NCI-H146 treated with DMSO at 0.1 percent for 48 hours (cell line): ENCODE measurements at regions not wholly inside any gene's neighbourhood (a gene's known extent, or its start where the extent isn't known, plus 50 kb on each side); places are given as distances from the start of the nearest gene placed in this dataset.
A peak's percentile ranks its signal among the peaks of the same experiment; 100 is the strongest.

Experiments used
- DNase-seq: peaks from one replicate; lab custom pipeline; 2025; ENCODE audit not compliant: unreplicated experiment; lab: John Stamatoyannopoulos, UW

DNA sequence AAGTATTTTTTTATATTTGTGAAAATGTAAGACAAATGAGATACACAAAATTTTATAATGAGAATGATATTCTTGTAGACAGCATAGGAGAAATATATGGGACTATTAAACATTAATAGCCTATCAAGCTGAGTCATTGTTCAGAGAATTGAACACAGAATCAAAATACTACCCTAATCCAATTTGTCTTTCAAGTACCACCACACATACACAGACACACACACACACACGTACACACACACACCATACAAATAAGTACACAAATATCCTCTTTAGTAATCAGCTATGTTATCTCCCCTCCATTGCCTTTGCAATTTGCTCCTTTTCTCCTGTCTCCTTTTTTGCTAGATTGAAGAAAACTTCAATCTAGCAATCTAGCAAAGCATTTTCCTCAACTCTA lies 499.3 kb downstream of the FOXG1 start:
- DNase-seq, result no peak

DNA sequence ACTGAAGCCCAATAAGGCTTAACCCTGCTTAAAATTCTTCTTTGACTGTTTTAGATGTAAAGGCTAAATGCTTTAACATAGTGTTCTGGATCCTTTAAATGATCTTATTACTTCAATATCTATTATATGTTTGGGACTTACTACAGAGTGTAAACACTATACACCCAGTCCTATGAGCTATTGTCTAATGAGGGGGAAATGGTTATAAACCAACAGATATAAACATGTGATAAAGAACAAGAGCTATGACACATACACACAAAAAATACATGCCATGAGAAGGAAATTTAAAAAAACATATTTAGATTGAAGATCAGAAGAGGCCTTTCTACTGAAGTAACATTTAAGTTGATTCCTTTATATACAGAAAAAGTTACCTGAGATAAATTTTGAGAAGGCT lies 505.1 kb downstream of the FOXG1 start:
- no peak for DNase-seq

DNA sequence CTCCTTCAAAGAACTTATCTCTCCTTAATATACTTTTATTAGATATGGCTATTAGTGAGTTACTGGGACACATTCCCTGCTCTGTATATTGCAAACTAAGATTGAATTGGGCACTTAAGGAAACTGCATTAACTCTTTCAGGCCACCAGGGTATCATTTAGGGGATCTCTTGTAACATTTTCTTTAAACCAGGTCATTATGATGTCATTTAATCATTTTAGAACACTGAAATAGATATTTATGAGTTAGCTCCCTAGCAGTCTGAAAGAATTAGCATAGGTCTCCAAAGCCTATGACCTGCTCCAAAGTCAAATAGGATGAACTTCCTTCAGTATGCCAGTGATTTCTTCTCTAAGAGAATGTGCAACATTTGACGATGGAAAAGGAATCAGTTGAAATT lies 506.9 kb downstream of the FOXG1 start:
- DNase-seq, result no peak

DNA sequence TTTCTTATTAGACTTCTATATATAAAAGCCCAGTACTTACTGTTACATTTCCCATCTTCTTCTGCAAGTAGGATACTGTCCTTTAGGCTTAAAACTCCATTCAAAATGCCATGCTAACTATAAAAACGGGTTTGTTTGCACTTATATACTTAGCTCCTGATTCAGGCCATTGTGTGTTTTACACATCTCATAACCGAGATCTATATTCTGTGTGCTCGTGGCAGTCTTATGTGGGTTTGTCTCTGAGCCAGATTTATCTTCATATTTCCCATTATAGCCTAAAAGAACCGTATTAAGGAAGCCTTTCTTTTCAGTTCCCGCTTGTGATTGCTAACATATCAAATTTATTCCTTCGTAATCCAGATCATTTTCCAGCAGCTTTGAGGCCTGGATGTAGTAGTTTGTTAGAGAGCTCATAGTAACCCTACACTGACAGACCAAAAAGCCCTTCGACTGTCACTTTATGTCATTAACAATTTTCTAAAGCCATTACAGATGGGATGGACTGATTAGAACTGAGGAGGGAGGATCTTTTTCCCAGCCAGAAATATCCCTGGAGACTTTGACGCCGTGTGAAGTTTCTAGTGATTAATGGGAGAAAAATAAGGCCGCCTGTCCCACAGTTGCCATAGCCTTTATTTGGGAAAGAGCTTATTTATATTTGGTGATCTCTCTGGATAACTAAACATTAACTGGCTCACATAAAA lies 508.5 kb downstream of the FOXG1 start:
- DNase-seq, result peak; percentile 73

DNA sequence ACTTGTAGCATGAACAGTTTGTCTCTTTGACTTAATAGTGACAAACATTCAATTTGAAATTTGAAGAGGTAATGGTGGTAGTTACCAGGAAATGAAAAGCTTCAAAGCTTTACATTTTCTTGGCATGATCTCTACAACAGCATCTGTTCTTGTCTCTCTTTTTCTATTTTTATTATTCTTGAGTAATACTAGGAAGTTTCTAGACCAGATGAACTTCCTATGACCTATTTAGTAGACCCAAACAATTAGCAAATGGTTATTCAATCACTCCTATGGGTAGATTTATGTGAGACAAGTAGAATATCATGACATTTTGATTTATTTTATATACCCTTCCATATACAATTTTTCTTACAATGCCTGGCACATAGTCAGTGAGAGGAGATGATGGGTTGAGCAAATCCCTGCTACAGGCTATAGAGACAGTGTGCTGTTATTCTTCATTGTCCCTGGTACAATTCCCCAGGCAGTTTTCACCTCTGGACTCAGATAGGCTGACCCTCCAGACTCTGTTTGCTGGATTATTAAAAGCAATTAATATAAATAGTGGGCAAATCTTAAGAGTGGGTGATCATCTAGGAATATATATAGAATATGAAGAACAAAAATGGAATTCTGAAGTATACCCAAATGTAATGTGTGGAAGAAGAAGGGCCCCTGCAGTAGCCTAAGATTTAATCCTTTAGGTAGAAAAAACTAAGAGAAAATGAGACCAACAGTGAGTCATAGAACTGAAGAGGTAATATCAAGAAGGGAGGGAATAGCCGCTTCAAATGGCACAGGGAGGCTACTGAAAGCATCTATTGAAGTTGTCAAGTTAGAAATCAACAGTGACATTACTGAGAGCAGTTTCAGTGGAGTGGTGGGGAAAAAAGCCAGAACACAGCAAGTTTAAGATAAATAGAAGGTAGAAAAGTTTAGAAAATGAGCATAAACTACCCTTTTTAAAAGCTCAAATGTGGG lies 512.0 kb downstream of the FOXG1 start:
- DNase-seq, result no peak

DNA sequence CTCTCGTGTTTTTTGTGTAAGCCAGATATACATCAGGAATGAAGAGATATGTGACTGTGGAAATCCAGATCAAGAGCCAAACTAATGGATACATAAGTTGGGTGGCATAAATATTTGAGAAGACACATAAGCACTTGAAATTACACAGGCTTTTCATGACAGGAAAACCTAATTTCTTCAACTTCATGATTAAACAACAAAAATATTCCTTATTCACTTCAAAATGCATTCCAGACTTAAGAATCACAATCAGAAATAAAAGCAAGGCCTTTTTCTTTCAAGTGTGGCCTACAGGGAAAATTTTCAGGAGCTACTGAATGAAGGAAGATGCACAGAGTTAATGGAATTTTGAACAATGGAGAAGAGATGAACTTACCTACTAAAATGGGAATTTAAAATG lies 515.6 kb downstream of the FOXG1 start:
- DNase-seq, result no peak

DNA sequence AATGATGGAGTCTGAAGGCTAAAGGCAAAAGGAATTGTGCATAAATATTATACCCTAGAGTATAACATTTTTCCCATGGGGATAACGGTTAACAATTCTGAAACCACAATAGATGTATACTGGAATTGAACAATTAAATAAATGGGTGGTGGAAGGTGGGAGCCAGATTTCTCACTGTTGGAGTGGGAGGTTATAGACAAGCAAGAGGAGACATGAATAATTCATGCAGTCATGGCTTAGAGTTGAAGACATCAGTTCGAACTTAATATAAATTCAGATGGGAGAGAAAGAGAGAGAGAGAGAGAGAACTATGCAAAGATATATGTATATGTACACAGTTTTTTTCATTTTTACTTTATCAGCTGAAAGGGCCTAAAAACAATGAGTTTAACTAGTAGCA lies 523.9 kb downstream of the FOXG1 start:
- no peak for DNase-seq

DNA sequence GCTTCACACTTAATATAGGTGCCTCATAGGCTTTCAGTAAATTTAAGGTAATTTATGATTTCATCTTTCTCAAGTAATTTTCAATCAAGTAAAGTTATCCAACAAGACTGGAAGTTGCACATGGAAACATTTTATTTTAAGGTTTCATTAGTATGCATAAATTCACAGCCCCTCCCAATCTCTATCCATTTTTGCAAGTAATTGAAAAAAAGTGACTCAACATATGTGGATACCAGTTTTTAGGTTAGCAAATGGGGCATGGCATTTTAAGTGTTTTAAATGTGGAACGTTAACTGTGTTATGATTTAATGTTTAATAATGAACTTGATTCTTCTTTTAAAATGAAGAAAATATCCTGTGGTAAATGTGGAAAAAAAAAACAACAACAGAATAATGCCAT lies 532.8 kb downstream of the FOXG1 start:
- no peak for DNase-seq

DNA sequence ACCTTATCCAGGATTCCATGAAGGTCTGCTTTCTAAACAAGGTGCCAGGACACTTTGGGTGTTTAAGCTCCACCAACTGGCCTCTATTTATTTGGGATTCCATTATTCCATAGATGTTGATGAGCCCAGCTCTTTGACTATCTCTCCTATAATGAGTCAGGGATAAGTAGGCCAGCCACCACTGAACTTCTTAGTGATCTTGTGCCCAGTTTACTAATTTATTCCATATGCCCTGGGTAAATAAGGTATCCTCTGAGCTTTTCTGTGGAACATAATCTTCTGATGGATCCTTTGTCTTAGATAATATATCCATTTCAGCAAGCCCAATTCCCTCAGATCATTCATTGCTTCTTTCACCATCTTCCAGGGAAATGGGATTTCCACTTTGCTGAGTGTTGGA lies 535.0 kb downstream of the FOXG1 start:
- no peak for DNase-seq

DNA sequence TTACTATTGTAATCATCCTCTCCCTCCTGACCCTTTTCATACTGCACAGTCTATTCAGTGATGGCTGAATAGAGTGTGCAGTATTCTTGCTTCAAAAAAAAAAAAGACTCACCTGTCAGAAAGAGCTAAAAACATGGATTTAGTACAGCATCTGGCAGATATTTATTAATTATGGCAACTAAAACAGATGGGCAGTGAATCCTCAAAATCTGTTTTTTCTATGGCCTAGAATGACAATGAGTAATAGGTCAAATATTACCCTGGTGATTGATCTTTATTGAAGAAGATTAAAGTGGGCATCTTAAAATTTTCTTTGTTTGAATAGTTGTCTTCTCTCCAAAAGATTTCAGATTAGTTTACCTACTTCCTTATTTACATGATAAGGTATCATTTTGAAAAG lies 543.6 kb downstream of the FOXG1 start:
- no peak for DNase-seq

DNA sequence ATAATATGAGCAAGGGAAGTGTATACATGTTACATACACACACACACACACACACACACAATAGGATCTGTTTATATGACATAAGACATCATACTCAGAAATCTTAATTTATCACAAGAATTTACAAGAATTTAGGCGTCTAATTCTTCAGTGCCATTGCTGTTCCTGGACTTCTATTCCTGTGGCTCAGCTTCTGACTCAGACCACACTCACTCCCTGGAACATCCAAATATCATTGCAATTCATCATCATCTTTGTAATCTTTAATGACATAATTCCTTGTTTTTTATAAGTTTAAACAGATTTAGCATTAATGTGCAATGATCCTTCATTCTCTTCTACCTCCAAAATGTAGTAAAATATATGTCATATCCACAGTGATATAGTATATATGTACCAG lies 544.2 kb downstream of the FOXG1 start:
- no peak for DNase-seq

DNA sequence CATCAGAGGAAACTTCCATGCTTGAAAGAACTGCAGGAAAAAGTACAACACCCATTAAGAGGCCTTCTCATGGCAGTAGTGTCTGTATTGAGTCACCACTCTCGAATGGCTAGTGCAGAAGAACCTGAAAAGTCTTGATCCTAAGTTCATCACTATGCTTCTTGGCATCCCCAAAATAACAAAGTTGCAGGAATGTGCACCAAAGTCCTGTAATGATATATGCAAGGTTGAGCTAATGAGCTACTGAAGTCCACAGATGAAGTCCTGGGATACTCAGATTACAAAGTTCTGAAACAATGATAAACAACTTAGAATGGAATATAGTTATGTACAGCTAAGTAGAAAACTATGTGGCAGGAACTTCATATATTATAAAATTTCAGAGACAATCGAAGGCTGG lies 545.4 kb downstream of the FOXG1 start:
- no peak for DNase-seq

DNA sequence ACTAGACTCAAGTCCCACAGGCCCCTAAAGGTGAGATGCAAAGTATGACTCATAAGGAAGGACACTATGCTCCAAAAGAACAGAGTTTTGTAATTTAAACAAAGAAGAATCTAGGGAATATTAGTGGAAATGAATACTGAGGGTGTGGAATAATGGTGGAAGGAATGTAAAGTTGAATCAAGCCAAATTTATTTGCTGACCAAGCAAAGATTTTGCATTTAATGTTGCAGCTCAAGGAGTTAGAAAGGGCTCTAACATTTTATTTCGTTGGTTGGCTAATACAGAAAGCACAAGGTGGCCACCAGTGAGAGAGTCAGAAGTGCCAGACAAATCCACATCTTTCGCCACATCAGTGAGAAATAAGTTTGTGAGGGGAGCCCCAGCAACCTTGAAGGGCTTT lies 550.3 kb downstream of the FOXG1 start:
- no peak for DNase-seq

DNA sequence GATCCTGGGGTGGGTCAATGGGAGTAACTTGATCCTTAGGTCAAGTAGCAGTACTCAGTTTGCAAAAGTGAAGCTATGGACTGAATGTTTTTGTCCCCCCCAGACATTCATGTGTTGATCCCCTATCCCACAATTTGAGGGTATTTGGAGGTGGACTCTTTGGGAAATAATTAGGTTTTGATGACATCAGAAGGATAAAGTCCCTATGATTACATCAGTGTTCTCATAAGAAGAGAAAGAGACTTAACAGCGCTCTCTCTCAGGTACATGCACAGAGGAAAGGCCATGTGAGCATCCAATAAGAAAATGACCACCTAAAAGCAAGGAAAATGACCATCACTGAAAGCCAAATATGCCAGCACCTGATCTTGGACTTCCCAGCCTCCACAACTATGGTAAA lies 550.8 kb downstream of the FOXG1 start:
- no peak for DNase-seq

DNA sequence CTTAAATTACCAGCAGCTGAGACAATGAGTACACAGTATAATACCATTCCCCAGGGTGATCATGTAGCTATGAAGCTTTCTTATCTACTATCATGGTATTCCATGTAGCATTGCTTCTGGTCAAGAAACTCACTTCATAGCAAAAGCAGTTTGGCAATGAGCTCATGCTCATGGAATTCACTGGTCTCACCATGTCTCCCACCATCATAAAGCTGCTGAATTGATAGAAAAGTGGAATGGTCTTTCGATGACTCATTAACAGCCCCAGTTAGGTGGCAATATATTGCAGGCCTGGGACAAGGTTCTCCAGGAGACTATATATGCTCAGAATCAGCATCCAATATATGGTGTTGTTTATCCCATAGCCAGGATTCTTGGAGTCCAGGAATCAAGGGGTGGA lies 553.7 kb downstream of the FOXG1 start:
- no peak for DNase-seq

DNA sequence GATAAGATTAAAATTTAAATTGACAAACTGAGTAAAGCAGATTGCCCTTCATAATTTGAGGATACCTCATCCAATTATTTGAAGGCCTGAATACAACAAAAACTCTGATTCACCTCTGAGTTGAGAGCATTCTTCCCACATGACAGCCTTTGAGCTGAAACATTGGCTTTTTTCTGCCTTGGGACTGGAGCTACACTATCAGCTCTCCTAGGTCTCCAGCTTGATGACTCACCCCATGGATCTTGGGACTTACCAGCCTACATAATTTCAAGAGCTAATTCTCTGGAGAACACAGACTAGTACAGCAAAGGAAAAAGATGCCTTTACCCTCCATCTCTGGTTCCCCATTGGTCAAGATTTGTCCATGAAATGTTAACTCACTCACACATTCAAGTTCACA lies 555.1 kb downstream of the FOXG1 start:
- DNase-seq, result no peak

DNA sequence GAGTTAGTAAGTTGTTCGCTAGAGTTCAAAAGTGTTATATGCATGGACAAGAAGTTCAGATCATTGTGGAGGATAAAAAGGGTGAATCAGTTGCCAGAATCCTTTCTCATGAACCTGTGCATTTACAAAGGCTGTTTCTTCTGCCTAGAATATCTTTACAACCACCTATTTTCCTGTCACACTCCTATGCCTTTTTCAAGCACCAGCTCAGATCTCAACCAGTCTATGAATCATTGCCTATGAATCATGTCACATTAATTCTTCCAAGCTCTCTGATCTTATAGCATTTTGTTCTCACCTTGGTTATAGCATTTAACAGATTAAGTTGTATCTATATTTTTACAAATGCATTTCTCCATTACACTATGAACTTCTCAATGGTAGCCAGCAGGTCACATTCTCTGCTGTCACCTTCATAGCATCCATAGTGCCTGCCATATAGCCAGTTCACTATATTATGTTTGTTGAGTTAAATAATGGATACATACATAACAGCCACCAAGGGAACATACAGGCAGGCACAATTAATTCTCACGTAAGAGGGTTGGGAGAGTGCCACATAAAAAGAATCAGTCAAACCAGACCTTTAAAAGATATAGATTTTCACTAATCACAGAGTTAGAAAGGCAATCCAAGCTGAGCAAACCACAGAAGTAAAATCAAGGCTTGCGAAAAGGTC lies 573.0 kb downstream of the FOXG1 start:
- no peak for DNase-seq

DNA sequence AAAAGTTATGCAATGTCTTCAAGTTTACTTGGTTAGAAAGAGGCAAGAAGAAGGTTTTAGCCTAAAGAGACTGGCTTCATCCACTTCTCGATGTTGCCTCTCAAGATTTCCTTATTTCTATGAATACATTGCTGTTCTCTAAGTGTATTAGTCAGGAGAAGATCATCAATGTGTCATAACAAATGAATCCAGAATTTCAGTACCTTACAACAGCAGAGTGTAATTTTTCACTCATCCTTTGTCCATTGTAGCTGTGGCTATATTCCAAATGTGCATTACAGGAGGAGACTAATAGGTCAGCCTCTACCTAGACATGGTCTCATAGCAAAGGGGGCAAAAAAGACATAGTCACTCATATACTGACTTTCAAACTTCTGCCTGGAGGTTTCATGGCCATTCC lies 579.1 kb downstream of the PRKD1 start:
- no peak for DNase-seq

DNA sequence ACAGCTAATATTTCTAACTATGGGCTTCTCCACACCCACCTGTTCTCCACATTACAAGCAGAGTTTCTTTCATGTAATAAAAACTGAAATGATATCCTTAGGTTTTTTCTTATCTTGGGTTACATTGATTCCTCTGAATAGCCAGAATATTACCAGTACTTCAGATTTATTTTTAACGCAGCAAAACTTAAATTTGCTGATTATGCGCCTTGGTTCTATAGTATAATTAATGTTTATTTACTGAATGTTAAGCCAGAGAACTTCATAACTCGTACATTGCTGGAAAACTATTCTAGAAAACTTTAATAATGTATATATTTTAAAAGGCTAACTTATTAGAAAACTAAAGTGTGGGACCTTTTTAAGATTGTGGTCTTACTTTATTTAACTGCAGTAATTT lies 577.2 kb downstream of the PRKD1 start:
- no peak for DNase-seq

DNA sequence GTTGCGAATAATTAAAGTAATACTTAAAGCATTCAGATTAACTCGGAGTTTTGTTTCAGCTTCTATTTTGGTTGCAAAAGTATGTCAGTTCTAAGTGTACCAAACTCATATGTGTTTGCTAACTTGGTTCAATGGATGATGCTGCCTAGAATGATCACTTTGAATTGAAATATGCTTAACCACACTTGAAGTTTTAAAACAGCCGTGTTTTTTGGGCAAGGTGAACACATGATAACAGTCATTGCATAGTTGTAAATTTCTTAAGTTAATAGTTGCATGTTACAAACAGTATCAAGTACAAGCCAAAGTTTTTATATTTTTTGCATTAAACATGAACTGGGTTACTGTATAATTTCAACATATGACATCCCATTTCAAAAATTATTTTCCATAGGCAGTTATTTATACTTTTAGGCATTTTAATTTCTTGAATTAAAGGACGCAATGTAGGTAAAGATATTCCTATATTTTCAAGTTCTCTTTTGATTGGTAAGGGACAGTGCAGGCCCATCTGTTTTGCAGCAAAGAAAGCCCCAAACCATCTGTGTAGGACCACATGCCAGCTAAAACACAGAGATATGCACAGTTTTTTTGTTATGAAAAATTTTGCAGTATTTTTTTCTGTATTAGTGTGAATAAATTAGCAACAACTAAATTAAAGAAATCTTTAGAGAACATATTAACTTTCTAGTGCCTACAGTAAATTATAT lies 575.5 kb downstream of the PRKD1 start:
- no peak for DNase-seq

DNA sequence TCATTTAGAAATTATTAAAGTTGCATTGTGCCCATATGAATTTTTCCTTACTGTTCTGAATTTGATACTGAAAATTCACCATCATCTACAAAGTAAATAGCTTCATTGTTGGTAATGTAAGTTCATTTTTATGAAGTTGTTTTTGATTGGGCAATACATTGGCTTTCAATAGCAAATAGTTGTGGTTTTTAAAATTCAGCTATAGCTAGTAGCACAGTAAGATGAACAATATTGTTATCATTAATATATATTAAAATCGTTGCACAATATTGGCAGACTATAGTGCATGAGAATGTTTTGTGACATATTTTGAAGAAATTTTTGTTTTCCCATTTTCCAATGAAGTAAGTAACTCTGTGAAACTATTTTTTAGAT lies 575.0 kb downstream of the PRKD1 start:
- DNase-seq, result no peak
